ENCODE measurements at regions not wholly inside any gene's neighbourhood (a gene's known extent, or its start where the extent isn't known, plus 50 kb on each side); places are given as distances from the start of the nearest gene placed in this dataset.

DNA sequence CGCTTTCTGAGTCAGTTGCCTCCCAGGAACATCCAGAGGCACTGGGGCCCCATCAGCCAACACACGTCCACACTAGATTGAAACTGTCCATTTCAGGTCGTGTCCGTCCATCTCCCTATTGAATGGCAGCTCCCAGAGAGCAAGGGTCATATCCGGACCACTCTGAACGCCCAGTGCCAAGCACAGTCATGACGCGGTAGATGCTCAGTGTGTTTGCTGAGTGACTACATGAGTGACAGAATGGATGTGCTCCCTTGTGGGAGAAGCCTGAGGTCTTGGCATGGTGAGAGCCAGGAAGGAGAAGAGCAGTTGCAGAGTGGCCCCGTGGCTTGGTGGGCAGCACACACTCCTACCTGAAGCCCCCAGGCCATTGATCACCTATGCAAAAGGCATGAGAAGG, 92.5 kb upstream of the CUX1 start:
- H3K4me3 ChIP-seq (ENCODE audit: low read length) = no peak overlapping the region
- H3K4me1 ChIP-seq (ENCODE audit: control insufficient read depth, low read length) = no peaks in the 10 kb centered on the region
- no peak overlapping the region for H3K4me2 ChIP-seq (ENCODE audit: low read length)
- no peaks in the 10 kb centered on the region for H3K9me2 ChIP-seq (replicated peaks; ENCODE audit: control insufficient read depth, low read length)
- H3K9me3 ChIP-seq (ENCODE audit: control insufficient read depth, insufficient read depth, low read length) = no peaks in the 10 kb centered on the region
- H3F3A ChIP-seq (ENCODE audit: control insufficient read depth, insufficient read depth) = no peaks in the 10 kb centered on the region
- H3K79me2 ChIP-seq (ENCODE audit: control insufficient read depth, low read length) = no peaks in the 10 kb centered on the region
- H3K27ac ChIP-seq (ENCODE audit: low read depth, low read length) = no peak overlapping the region
- H4K20me1 ChIP-seq (ENCODE audit: control insufficient read depth, insufficient read depth, low read depth, low read length) = no peaks in the 10 kb centered on the region
- H3K27me3 ChIP-seq (ENCODE audit: control insufficient read depth, low read length) = peaks cover 3% of the 10 kb centered on the region; the same call in 1 of the 2 replicates
- H3K36me3 ChIP-seq (ENCODE audit: control insufficient read depth, low read length) = no peaks in the 10 kb centered on the region
- TF ChIP-seq, protein P1, sequence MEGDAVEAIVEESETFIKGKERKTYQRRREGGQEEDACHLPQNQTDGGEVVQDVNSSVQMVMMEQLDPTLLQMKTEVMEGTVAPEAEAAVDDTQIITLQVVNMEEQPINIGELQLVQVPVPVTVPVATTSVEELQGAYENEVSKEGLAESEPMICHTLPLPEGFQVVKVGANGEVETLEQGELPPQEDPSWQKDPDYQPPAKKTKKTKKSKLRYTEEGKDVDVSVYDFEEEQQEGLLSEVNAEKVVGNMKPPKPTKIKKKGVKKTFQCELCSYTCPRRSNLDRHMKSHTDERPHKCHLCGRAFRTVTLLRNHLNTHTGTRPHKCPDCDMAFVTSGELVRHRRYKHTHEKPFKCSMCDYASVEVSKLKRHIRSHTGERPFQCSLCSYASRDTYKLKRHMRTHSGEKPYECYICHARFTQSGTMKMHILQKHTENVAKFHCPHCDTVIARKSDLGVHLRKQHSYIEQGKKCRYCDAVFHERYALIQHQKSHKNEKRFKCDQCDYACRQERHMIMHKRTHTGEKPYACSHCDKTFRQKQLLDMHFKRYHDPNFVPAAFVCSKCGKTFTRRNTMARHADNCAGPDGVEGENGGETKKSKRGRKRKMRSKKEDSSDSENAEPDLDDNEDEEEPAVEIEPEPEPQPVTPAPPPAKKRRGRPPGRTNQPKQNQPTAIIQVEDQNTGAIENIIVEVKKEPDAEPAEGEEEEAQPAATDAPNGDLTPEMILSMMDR (IDR thresholded peaks at IDR 0.05; ENCODE audit: low read depth, low read length, poor library complexity, severe bottlenecking) = no peak
- TF ChIP-seq EZH2phosphoT487 (IDR thresholded peaks at IDR 0.05; ENCODE audit: borderline replicate concordance, low read length) = no peak

DNA sequence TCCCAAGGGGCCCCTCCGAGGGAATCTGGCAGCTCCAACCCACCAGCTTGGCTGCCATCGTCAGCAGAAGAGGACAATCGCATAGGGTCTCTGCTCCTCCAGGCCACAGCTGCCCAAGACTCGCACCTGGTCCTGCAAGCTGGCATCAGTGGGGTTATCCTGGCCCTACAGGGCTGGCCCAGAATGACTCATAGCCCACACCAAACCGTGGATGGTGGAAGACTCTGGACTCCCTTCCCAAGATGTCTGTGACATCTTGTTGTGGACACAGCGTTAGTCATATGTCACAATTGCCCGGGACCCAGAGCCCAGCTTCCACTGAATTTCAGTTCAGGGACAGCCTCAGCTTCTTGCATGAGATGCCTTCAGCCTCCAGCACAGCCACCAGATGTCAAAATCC, 91.5 kb upstream of the CUX1 start:
- Histone ChIP-seq H3K79me2 (ENCODE audit: control insufficient read depth, low read length) (no peaks in the 10 kb centered on the region), H4K20me1 (ENCODE audit: control insufficient read depth, insufficient read depth, low read depth, low read length) (no peaks in the 10 kb centered on the region), H3K27ac (ENCODE audit: low read depth, low read length) (no peak overlapping the region), H3K4me1 (ENCODE audit: control insufficient read depth, low read length) (no peaks in the 10 kb centered on the region), H3K4me3 (ENCODE audit: low read length) (no peak overlapping the region), H3K9me3 (ENCODE audit: control insufficient read depth, insufficient read depth, low read length) (no peaks in the 10 kb centered on the region), H3K9me2 (replicated peaks; ENCODE audit: control insufficient read depth, low read length) (no peaks in the 10 kb centered on the region), H3K27me3 (ENCODE audit: control insufficient read depth, low read length) (0 out of 2 replicates have a peak, but pooled peaks cover 2% of the 10 kb centered on the region), H3K4me2 (ENCODE audit: low read length) (no peak overlapping the region), H3F3A (ENCODE audit: control insufficient read depth, insufficient read depth) (no peaks in the 10 kb centered on the region), H3K36me3 (ENCODE audit: control insufficient read depth, low read length) (no peaks in the 10 kb centered on the region)
- TF ChIP-seq EZH2phosphoT487 (IDR thresholded peaks at IDR 0.05; ENCODE audit: borderline replicate concordance, low read length) = no peak
- TF ChIP-seq, protein P1 (IDR thresholded peaks at IDR 0.05; ENCODE audit: low read depth, low read length, poor library complexity, severe bottlenecking) = no peak

GRCh38 chr7:101727184-101727583, 90.2 kb upstream of the CUX1 start:
- no peak overlapping the region for H3K27ac ChIP-seq (ENCODE audit: low read depth, low read length)
- no peaks in the 10 kb centered on the region for H4K20me1 ChIP-seq (ENCODE audit: control insufficient read depth, insufficient read depth, low read depth, low read length)
- H3K9me2 ChIP-seq (replicated peaks; ENCODE audit: control insufficient read depth, low read length) = no peaks in the 10 kb centered on the region
- no peaks in the 10 kb centered on the region for H3K36me3 ChIP-seq (ENCODE audit: control insufficient read depth, low read length)
- no peaks in the 10 kb centered on the region for H3K4me1 ChIP-seq (ENCODE audit: control insufficient read depth, low read length)
- no peak overlapping the region for H3K4me3 ChIP-seq (ENCODE audit: low read length)
- H3F3A ChIP-seq (ENCODE audit: control insufficient read depth, insufficient read depth) = no peaks in the 10 kb centered on the region
- H3K9me3 ChIP-seq (ENCODE audit: control insufficient read depth, insufficient read depth, low read length) = no peaks in the 10 kb centered on the region
- peaks cover 5% of the 10 kb centered on the region; the same call in 1 of the 2 replicates for H3K27me3 ChIP-seq (ENCODE audit: control insufficient read depth, low read length)
- H3K4me2 ChIP-seq (ENCODE audit: low read length) = no peak overlapping the region
- no peaks in the 10 kb centered on the region for H3K79me2 ChIP-seq (ENCODE audit: control insufficient read depth, low read length)
- TF ChIP-seq EZH2phosphoT487 (IDR thresholded peaks at IDR 0.05; ENCODE audit: borderline replicate concordance, low read length) = no peak
- TF ChIP-seq, protein P1 (IDR thresholded peaks at IDR 0.05; ENCODE audit: low read depth, low read length, poor library complexity, severe bottlenecking) = no peak
